CD4-positive, alpha-beta memory T cell (primary cell): ENCODE measurements at regions not wholly inside any gene's neighbourhood (a gene's known extent, or its start where the extent isn't known, plus 50 kb on each side); places are given as distances from the start of the nearest gene placed in this dataset.

Source experiments
- CTCF ChIA-PET: fragments of 350-600 bp; sonication (Branson Sonifier 250); formaldehyde crosslinking; loops from one replicate; lab custom pipeline; 2021; ENCODE audit warnings: inconsistent platforms; ENCODE audit not compliant: partially characterized antibody; lab: Charles Lee
- POLR2A ChIA-PET: fragments of 350-600 bp; sonication (Branson Sonifier 250); formaldehyde crosslinking; loops from one replicate; lab custom pipeline; 2021; ENCODE audit not compliant: partially characterized antibody; lab: Charles Lee
- DNase-seq, 5 donors: peaks; one replicate each; pipeline versions ENCODE4 v3.0.0 to v3.0.0-alpha.2; 2020 to 2022; ENCODE audit warnings: mixed read lengths in 1 of 5
- H3K27ac ChIP-seq: one replicate; pipeline ENCODE4 v1.7.0; 2013; ENCODE audit warnings: low read depth, low read length
- H3K27me3 ChIP-seq: 2 replicates; pipeline ENCODE4 v1.7.0; 2013; ENCODE audit warnings: mild to moderate bottlenecking, low read length, moderate library complexity; ENCODE audit not compliant: insufficient read depth
- H3K36me3 ChIP-seq: 2 replicates; pipeline ENCODE4 v1.7.0; 2013; ENCODE audit warnings: mild to moderate bottlenecking, low read length, moderate library complexity; ENCODE audit not compliant: insufficient read depth
- H3K4me1 ChIP-seq: 2 replicates; pipeline ENCODE4 v1.7.0; 2013; ENCODE audit warnings: mild to moderate bottlenecking, low read length, moderate library complexity; ENCODE audit not compliant: insufficient read depth
- H3K4me3 ChIP-seq, 2 donors: one replicate each; pipeline ENCODE4 v1.7.0; 2013; ENCODE audit warnings: low read length in 2 of 2, mild to moderate bottlenecking in 1 of 2
- H3K9me3 ChIP-seq, 2 donors: one replicate each; pipeline ENCODE4 v1.7.0; 2013; ENCODE audit warnings: low read length in 2 of 2, control low read depth in 1 of 2; ENCODE audit not compliant: control insufficient read depth in 1 of 2
- H3K27ac Mint-ChIP-seq, 7 donors: one replicate each; pipeline ENCODE4 v1.8.0; 2020 to 2021; ENCODE audit warnings: mixed read lengths in 7 of 7, mild to moderate bottlenecking in 6 of 7, inconsistent platforms in 3 of 7, moderate library complexity in 3 of 7
- H3K27me3 Mint-ChIP-seq, 2 donors: one replicate each; pipeline ENCODE4 v1.8.0; 2020 to 2021; ENCODE audit warnings: mixed read lengths in 2 of 2
- H3K36me3 Mint-ChIP-seq, 2 donors: one replicate each; pipeline ENCODE4 v1.8.0; 2020 to 2021; ENCODE audit warnings: mixed read lengths in 2 of 2, inconsistent platforms in 1 of 2, mild to moderate bottlenecking in 1 of 2
- H3K4me1 Mint-ChIP-seq, 4 donors: one replicate each; pipeline ENCODE4 v1.8.0; 2020 to 2021; ENCODE audit warnings: mixed read lengths in 4 of 4, mild to moderate bottlenecking in 1 of 4
- H3K4me3 Mint-ChIP-seq, 8 donors: one replicate each; pipeline ENCODE4 v1.8.0; 2020 to 2021; ENCODE audit warnings: mixed read lengths in 8 of 8, mild to moderate bottlenecking in 7 of 8, moderate library complexity in 6 of 8, inconsistent platforms in 3 of 8
- H3K9me3 Mint-ChIP-seq, 8 donors: one replicate each; pipeline ENCODE4 v1.8.0; 2020 to 2021; ENCODE audit warnings: mixed read lengths in 8 of 8, mild to moderate bottlenecking in 5 of 8, inconsistent platforms in 3 of 8, moderate library complexity in 1 of 8
- intact Hi-C: fragments of 100-400 bp; cut with micrococcal nuclease; formaldehyde crosslinking; loops from one replicate; pipeline ENCODE4 v1.15.1; 2023

- H3K4me1 ChIP-seq: no peaks in the 10 kb centered on the region
- no peak overlapping the region for H3K4me3 ChIP-seq
- H3K27me3 ChIP-seq: no peaks in the 10 kb centered on the region
- H3K36me3 ChIP-seq: no peaks in the 10 kb centered on the region
- H3K4me3 Mint-ChIP-seq: no peak overlapping the region
- H3K27ac ChIP-seq: no peak overlapping the region
- no peak overlapping the region for H3K27ac Mint-ChIP-seq
- ChIA-PET POLR2A (no interaction called here), CTCF (no interaction called here)
- no peaks in the 10 kb centered on the region for H3K36me3 Mint-ChIP-seq
- H3K9me3 ChIP-seq: peaks cover 0 to 2% of the 10 kb centered on the region in 2 donors
- intact Hi-C loops: no loop called here
- DNase-seq: no peak
- H3K27me3 Mint-ChIP-seq: no peaks in the 10 kb centered on the region
- no peaks in the 10 kb centered on the region for H3K4me1 Mint-ChIP-seq
- peaks cover 0 to 23% (median 15%) of the 10 kb centered on the region in 8 donors for H3K9me3 Mint-ChIP-seq
Observed at GRCh38 chr14:84826294-84826693, 703.6 kb upstream of the FLRT2 start.

DNA sequence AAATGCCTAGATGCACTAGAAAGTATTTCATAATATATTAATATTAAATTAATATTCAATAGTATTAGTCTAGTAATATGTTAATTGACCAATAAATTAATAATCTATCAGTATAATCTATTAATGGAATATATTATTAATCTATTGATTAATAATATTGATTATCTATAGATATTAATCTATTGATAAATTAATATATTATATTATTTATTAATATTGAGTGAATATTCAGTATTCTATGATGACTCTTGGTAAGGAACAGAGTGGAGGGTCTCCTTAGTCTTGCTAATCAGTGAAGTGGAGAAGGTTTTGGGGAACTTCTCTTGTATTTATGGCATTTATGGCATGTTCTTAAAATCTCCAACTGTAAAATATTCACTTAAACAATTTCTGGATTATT, 679.3 kb upstream of the FLRT2 start:
- Histone ChIP-seq H3K4me1 (no peaks in the 10 kb centered on the region), H3K27ac (no peak overlapping the region), H3K9me3 (no peaks in the 10 kb centered on the region), H3K27me3 (no peaks in the 10 kb centered on the region), H3K4me3 (no peak overlapping the region), H3K36me3 (no peaks in the 10 kb centered on the region)
- intact Hi-C loops: no loop called here
- Mint-ChIP-seq H3K9me3 (peaks cover 3 to 21% (median 8%) of the 10 kb centered on the region in 8 donors), H3K36me3 (no peaks in the 10 kb centered on the region), H3K27ac (no peak overlapping the region), H3K4me1 (no peaks in the 10 kb centered on the region), H3K4me3 (no peak overlapping the region), H3K27me3 (no peaks in the 10 kb centered on the region)
- no peak for DNase-seq
- ChIA-PET CTCF (no interaction called here), POLR2A (no interaction called here)

GRCh38 chr14:84856751-84857534, 673.0 kb upstream of the FLRT2 start:
- no peak overlapping the region for H3K27ac ChIP-seq
- H3K4me3 ChIP-seq: no peak overlapping the region
- no peaks in the 10 kb centered on the region for H3K27me3 ChIP-seq
- no peaks in the 10 kb centered on the region for H3K4me1 ChIP-seq
- no peaks in the 10 kb centered on the region for H3K36me3 ChIP-seq
- ChIA-PET POLR2A (no interaction called here), CTCF (no interaction called here)
- DNase-seq: no peak
- intact Hi-C loops: no loop called here
- no peak overlapping the region for H3K4me3 Mint-ChIP-seq
- H3K9me3 ChIP-seq: no peaks in the 10 kb centered on the region
- no peak overlapping the region for H3K27ac Mint-ChIP-seq
- H3K4me1 Mint-ChIP-seq: no peaks in the 10 kb centered on the region
- no peaks in the 10 kb centered on the region for H3K27me3 Mint-ChIP-seq
- no peaks in the 10 kb centered on the region for H3K36me3 Mint-ChIP-seq
- H3K9me3 Mint-ChIP-seq: peaks cover 3 to 19% (median 10%) of the 10 kb centered on the region in 8 donors

DNA sequence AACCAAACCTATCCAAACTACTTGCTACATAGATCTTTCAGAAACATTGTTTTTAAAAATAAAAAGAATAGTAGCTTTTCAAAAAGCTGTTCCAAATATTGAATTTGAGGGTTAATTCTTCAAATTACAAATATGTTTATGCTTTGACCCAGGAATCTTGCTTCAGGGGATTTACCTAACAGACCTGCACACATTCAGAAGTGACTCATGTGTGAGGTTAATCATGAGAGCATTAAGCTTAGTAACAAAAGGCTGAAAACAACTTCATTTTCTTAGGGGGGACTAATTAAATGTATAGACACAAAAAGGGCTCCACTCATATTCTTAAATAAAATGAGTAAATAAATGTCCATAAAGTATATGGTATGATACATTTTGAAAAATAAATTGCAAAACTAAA, 672.4 kb upstream of the FLRT2 start:
- ChIA-PET CTCF (no interaction called here), POLR2A (no interaction called here)
- Mint-ChIP-seq H3K27ac (no peak overlapping the region), H3K4me1 (no peaks in the 10 kb centered on the region), H3K36me3 (no peaks in the 10 kb centered on the region), H3K27me3 (no peaks in the 10 kb centered on the region), H3K4me3 (no peak overlapping the region), H3K9me3 (peaks cover 3 to 19% (median 10%) of the 10 kb centered on the region in 8 donors)
- H3K9me3 ChIP-seq: no peaks in the 10 kb centered on the region
- H3K4me1 ChIP-seq: no peaks in the 10 kb centered on the region
- intact Hi-C loops: no loop called here
- H3K27me3 ChIP-seq: no peaks in the 10 kb centered on the region
- no peak overlapping the region for H3K27ac ChIP-seq
- H3K4me3 ChIP-seq: no peak overlapping the region
- no peaks in the 10 kb centered on the region for H3K36me3 ChIP-seq
- DNase-seq: no peak

DNA sequence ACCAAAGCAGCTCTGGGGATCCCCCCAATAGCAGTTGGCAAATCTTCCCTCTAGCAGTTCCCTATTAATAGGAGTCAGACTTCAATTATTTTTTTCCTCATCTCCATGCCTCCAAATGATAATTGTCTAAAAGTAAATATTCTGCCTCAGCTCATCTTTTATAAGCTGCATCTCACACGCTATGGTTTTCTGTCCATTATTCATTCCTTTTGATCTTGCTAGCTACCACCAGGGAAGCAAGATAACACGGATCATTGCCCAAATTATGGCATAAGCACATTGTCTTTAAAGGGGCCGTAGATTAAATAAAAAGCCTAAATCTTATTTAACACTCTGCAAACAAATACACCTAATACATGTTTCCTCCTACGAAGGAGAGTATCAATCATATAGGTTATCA, 670.8 kb upstream of the FLRT2 start:
- no peaks in the 10 kb centered on the region for H3K27me3 ChIP-seq
- H3K9me3 ChIP-seq: no peaks in the 10 kb centered on the region
- ChIA-PET CTCF (no interaction called here), POLR2A (no interaction called here)
- intact Hi-C loops: no loop called here
- H3K4me3 Mint-ChIP-seq: no peak overlapping the region
- DNase-seq: no peak
- no peaks in the 10 kb centered on the region for H3K36me3 Mint-ChIP-seq
- H3K4me1 ChIP-seq: no peaks in the 10 kb centered on the region
- peaks cover 4 to 25% (median 12%) of the 10 kb centered on the region in 8 donors for H3K9me3 Mint-ChIP-seq
- no peak overlapping the region for H3K27ac Mint-ChIP-seq
- H3K36me3 ChIP-seq: no peaks in the 10 kb centered on the region
- no peaks in the 10 kb centered on the region for H3K4me1 Mint-ChIP-seq
- no peak overlapping the region for H3K27ac ChIP-seq
- H3K27me3 Mint-ChIP-seq: no peaks in the 10 kb centered on the region
- no peak overlapping the region for H3K4me3 ChIP-seq

DNA sequence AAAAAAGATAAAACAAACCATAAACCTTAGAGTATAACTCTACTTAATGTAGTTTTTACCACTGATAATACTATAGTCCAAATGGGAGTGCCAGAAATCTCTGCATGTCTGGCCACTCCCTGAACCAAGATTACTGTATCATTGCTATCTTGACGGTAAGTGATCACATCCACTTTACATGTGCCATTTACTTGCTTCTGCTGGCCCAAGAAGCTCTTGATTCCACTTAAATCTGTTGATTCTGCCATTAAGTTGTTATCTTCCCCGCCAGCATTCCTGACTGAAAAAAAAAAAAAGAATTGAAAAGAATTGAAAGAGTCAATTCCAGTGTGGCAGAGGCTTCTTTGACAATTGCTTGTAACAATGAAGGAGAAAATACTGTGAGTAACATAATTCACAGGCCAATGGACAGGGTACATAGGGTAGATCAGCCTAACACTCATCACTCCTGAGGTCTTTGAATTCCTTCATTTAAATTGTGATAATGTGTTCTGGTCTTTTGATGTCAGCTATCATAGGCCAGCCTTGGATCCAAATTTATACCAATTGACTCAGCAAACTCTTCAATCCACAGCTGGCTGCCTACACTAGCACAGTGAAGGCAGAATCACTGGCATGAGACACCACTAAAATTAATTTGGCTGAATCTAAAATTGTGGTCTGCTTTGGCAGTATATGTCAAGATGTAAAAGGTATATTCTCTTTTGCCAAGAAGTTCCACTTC, 665.2 kb upstream of the FLRT2 start:
- DNase-seq: no peak
- ChIA-PET POLR2A (no interaction called here), CTCF (no interaction called here)
- H3K27me3 ChIP-seq: no peaks in the 10 kb centered on the region
- no peak overlapping the region for H3K4me3 ChIP-seq
- Mint-ChIP-seq H3K27ac (no peak overlapping the region), H3K4me1 (no peaks in the 10 kb centered on the region), H3K4me3 (no peak overlapping the region), H3K36me3 (no peaks in the 10 kb centered on the region), H3K9me3 (peaks cover 0 to 25% (median 12%) of the 10 kb centered on the region in 8 donors), H3K27me3 (no peaks in the 10 kb centered on the region)
- H3K4me1 ChIP-seq: no peaks in the 10 kb centered on the region
- H3K27ac ChIP-seq: no peak overlapping the region
- H3K36me3 ChIP-seq: no peaks in the 10 kb centered on the region
- H3K9me3 ChIP-seq: no peaks in the 10 kb centered on the region
- intact Hi-C loops: no loop called here

GRCh38 chr14:84871734-84872133, 658.2 kb upstream of the FLRT2 start:
- Mint-ChIP-seq H3K9me3 (peaks cover 0 to 12% (median 4%) of the 10 kb centered on the region in 8 donors), H3K27ac (no peak overlapping the region), H3K4me3 (no peak overlapping the region), H3K4me1 (no peaks in the 10 kb centered on the region), H3K36me3 (no peaks in the 10 kb centered on the region), H3K27me3 (no peaks in the 10 kb centered on the region)
- Histone ChIP-seq H3K4me1 (no peaks in the 10 kb centered on the region), H3K27ac (no peak overlapping the region), H3K9me3 (no peaks in the 10 kb centered on the region), H3K4me3 (no peak overlapping the region), H3K27me3 (no peaks in the 10 kb centered on the region), H3K36me3 (no peaks in the 10 kb centered on the region)
- intact Hi-C loops: no loop called here
- no peak for DNase-seq
- ChIA-PET POLR2A (no interaction called here), CTCF (no interaction called here)
